ENCODE measurements at regions not wholly inside any gene's neighbourhood (a gene's known extent, or its start where the extent isn't known, plus 50 kb on each side); places are given as distances from the start of the nearest gene placed in this dataset.
A peak's percentile ranks its signal among the peaks of the same experiment; 100 is the strongest.
"Not testable (repeated sequence)": the region's sequence is repeated elsewhere in the genome, so short reads cannot be mapped to it uniquely, and the experiment has no call there.

GRCh38 chr6:92362404-92362803 lies 1057.0 kb downstream of the EPHA7 start:
- DNase-seq, result no peak

- no peak for DNase-seq
These were observed 1057.4 kb downstream of the EPHA7 start for GRCh38 chr6:92361990-92362389.

DNA sequence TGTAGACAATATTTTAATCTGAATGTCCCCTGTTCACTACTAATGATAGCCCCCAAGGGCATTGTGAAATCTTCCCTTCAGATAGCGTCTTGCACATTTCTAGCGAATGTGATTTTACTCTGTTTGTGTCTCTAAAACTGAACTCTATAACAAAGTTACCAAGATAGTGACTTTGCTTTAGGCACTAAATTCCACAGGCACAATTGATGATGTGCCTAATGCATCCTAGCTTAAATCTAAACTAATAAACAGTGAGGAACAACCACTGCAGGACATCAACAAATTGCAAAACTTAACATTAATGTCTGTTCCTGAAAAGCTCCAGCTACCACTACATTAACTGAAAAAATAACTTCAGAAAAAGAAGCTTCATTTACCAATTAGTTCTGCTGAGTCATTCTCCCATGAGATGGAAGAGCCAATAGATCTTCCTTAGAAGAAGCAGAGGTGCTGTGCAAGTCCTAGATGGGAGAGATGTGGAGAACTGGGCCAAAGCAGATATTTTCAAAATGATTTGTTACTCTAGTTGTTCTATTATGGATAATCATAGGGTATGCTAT lies 1065.0 kb downstream of the EPHA7 start:
- no peak for DNase-seq

DNA sequence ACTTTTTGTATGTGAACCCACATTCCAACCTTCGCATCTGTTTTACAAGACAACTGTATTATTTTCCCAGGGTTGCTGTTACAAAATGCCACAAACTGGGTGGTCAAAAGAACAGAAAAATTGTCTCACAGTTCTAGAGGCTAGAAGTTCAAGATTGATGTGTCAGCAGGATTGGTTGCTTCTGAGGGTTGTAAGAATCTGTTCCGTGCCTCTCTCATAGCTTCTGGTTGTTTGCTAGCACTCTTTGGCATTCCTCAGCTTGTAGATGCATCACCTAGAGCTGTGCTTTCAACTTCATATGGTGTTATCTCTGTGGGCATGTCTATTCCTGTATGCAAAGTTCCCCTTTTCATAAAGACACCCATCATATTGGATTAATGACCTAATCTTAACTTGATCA lies 1067.2 kb downstream of the EPHA7 start:
- DNase-seq, result no peak

- DNase-seq, result no peak
These were observed 1078.2 kb downstream of the EPHA7 start for GRCh38 chr6:92341201-92341600.

GRCh38 chr6:92339936-92340640 lies 1079.3 kb downstream of the EPHA7 start:
- DNase-seq, result no peak

GRCh38 chr6:92337571-92337970 lies 1081.8 kb downstream of the EPHA7 start:
- DNase-seq, result no peak

GRCh38 chr6:92329208-92329847 lies 1090.0 kb downstream of the EPHA7 start:
- peak; percentile 9 for DNase-seq

GRCh38 chr6:92315312-92315711 lies 1104.0 kb downstream of the EPHA7 start:
- DNase-seq, result no peak

GRCh38 chr6:92297101-92297500 lies 1122.3 kb downstream of the EPHA7 start:
- DNase-seq, result no peak

DNA sequence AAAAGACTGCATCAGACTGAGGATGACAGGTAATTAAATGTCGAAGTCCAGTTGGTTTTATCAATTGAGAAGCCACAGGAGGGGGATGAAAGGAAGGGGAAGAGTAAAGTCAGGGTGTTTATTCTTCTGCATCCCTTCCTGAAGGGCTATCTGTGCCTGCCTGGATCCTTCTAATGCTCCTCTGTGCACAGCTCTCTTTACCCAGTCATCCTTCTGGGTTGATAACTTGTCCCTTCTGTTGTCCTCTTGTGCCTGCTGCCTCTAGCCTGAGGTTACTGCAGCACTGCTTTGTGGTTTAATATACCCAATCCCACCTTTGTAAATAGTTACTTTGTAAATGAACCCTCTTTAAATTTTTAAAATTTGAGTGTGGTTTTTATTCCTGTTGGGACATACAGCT lies 1127.3 kb downstream of the EPHA7 start:
- DNase-seq, result no peak

DNA sequence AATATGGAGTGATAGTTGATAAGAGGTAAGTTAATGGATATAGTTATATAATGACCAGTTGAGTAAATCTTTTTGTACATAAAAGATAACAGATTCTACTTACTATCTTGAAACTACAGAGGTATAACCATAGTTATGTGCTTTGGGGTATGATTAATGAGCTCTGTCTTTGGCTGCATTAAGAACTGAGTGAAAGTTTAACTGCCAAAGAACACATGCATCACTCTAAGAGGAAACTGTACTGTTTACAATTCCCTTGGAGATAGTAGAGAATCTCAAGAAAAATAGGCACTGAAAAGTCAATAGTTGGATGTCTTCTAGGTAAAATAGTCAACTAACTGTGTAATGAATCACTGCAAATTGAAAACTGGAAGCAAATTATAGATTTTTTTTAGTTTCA lies 1129.5 kb downstream of the EPHA7 start:
- no peak for DNase-seq

- no peak for DNase-seq
These were observed 1137.7 kb downstream of the EPHA7 start for GRCh38 chr6:92281571-92282076.

GRCh38 chr6:92275150-92275549 lies 1144.2 kb downstream of the EPHA7 start:
- no peak for DNase-seq

DNA sequence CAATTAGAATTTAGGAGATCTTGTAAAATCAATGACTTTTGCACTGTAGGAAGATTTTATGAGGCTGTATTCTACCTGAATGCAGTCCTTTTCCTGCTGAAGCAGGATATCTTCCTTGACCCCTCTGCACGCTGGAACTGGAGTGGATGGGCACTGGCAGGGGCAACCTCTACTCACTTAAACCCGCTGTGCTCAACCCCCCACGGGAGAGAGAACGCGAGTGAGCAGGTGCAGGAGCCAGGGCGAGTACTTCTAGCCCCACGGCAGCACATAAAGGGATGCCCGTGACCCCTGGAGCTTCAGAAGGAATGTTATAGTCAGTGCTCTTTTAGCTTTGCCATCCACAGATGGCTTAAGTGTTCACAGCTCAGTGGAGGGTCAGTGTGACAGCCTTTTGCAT lies 1144.8 kb downstream of the EPHA7 start:
- DNase-seq, result no peak

DNA sequence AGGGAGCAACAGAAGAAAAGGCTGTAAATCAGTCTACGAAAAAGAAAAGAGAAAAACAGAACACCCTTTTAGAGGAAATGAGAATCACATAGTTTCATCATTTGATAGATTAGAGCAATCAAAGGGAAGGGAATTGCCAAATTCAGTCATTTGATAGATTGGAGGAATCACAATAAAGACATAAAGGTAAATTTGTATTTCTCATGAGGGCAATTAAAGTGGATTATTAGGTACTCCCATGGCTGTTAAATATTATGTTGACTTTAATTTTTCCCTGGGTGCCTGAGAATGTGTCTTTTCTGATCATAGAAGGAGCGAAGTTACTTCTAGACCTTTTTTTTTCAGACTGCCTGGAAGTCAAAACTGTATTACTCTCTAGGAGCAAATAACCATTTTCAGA lies 1145.7 kb downstream of the EPHA7 start:
- DNase-seq, result no peak

GRCh38 chr6:92271091-92271490 lies 1148.3 kb downstream of the EPHA7 start:
- no peak for DNase-seq

DNA sequence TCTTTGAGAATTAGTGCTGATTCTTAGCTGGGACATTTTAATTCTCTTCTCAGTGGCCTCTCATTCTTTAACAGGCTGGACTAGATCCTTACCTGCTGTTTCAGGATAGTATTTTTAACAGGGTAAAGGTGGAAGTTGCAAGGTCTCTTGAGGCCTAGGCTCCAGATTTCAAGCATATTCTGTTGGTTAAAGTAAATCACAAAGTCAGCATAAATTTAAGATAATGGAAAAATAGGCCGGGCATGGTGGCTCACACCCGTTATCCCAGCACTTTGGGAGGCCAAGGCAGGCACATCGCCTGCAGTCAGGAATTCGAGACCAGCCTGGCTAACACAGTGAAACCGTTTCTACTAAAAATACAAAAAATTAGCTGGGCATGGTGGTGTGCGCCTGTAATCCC lies 1149.0 kb downstream of the EPHA7 start:
- DNase-seq, result no peak

DNA sequence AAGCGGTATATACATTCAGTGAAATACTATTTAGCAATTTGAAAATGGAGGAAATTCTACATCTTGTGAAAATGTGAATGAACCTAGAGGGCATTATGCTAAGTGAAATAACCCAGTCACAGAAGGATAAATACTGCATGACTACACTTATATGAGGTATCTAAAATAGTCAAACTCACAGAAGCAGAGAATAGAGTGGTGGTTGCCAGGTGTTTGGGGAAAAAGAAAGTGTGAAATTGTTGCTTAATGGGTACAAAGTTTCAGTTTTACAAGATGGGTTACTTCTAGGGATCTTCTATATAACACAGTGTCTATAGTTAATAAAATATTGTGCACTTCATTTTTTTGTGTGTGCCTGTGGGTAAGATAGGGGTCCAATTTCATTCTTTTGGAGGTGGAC lies 1152.0 kb downstream of the EPHA7 start:
- no peak for DNase-seq

GRCh38 chr6:92263864-92264263 lies 1155.5 kb downstream of the EPHA7 start:
- no peak for DNase-seq

- no peak for DNase-seq
These were observed 1160.2 kb downstream of the EPHA7 start for GRCh38 chr6:92259171-92259570.

DNA sequence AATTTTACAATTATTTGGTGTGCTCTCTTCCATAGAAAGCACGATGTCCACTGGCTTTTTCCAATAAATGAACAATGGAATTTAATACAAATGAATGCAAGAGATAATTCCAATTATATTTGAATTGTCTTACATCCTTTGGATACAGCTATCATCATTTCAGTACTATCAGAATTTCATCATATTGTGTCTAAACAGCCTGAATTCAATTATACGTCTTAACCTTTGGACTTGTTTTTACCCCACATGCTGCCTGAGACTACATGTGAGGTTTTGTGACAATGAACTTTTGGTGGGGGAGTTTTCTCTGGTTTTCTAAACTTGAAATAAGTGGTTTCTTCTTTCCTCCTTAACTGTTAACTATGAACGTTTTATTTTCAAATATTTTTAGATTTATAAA lies 1176.0 kb downstream of the EPHA7 start:
- no peak for DNase-seq

GRCh38 chr6:92231171-92231701 lies 1188.1 kb downstream of the EPHA7 start:
- DNase-seq, result no peak

- not testable (repeated sequence) for DNase-seq
These were observed 1199.4 kb downstream of the EPHA7 start for GRCh38 chr6:92219987-92220386.
